ENCODE measurements at regions not wholly inside any gene's neighbourhood (a gene's known extent, or its start where the extent isn't known, plus 50 kb on each side); places are given as distances from the start of the nearest gene placed in this dataset.
"Not testable (repeated sequence)": the region's sequence is repeated elsewhere in the genome, so short reads cannot be mapped to it uniquely, and the experiment has no call there.

- no peak for DNase-seq (ENCODE audit: low read depth in 3 of 3, low spot score in 2 of 3)
These were observed 273.8 kb downstream of the MSX2 start for GRCh38 chr5:174998131-174998730.

DNA sequence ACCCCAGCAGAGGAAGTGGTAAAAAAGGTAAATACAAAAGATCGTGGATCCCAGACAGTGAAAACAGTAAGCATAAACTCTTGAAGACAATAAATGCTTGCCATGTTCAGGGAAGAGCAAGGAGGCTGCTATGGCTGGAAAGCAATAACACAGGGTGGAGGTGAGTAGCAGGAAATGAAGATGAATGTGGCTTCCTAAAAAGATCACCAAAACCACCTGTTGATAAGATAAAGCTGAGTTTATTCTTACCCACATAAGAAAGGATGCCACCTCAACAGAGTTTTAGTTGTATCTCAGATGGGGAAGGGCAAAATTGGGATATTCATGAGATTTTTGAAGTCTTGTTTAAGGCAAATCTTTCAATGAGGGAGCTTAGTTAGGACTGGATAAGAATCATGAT lies 273.3 kb downstream of the MSX2 start:
- DNase-seq (ENCODE audit: low read depth in 3 of 3, low spot score in 2 of 3), result no peak

GRCh38 chr5:174996941-174997340 lies 272.6 kb downstream of the MSX2 start:
- no peak for DNase-seq (ENCODE audit: low read depth in 3 of 3, low spot score in 2 of 3)

- no peak for DNase-seq (ENCODE audit: low read depth in 3 of 3, low spot score in 2 of 3)
These were observed 271.4 kb downstream of the MSX2 start for GRCh38 chr5:174995827-174996226.

DNA sequence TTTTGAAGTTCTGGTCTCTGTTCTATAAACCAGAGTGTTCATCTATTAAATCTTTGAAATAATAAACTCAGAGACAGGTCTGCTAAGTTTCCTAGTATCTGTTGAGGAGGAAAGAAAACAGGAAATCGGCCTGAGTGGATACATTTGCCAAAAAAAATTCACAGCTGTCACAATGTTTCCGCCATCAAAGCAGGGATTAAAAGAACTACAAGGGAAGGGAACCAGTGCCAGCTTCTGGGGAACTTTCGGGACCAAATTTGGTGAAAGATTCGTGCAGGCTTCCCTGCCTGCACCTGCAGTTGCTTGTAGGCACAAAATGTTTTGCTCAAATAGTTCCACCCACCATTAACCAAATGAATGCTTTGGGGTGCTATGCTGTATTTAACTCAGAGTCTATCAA lies 267.5 kb downstream of the MSX2 start:
- no peak for DNase-seq (ENCODE audit: low read depth in 3 of 3, low spot score in 2 of 3)

DNA sequence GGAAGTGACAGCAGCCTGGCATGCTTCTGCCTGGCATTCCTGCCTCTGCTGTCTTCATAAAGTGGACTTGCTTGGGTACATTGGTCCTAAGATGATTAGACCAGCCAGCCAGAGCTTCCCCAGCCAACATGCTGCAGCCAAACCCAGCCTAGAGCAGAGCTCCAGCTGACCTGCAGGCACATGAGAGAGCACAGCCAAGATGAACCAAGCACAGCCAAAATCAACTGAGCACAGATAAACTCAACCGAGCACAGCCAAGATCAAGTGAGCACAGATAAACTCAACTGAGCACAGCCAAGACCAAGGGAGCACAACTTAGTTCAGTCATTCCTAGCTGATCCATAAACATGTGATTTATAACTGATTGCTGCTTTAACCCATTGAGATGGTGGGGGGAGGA lies 266.5 kb downstream of the MSX2 start:
- no peak for DNase-seq (ENCODE audit: low read depth in 3 of 3, low spot score in 2 of 3)

- DNase-seq (ENCODE audit: low read depth in 3 of 3, low spot score in 2 of 3), result no peak
These were observed 263.1 kb downstream of the MSX2 start for GRCh38 chr5:174987443-174988012.

DNA sequence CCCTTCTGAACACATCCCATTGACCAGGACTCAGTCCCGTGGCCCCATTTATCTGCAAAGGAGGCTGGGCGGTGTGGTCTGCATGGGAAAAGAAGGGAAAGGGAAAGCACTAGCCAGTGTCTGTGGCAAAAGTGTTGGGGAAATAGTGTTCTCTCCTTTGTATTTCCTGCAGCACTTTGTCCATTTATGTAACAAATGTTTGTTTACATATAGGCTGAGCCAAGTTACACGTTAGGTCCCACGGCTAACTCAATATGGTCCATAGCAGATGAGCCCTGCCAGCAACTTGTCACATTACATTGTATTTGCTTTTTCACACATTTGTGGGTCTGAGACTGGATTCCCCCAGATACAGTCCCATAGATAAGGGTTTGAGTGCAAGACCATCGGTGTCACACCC lies 260.5 kb downstream of the MSX2 start:
- DNase-seq (ENCODE audit: low read depth in 3 of 3, low spot score in 2 of 3), result no peak

GRCh38 chr5:174982485-174982884 lies 258.1 kb downstream of the MSX2 start:
- DNase-seq (ENCODE audit: low read depth in 3 of 3, low spot score in 2 of 3), result no peak

- no peak for DNase-seq (ENCODE audit: low read depth in 3 of 3, low spot score in 2 of 3)
These were observed 257.0 kb downstream of the MSX2 start for GRCh38 chr5:174981416-174981815.

GRCh38 chr5:174980952-174981351 lies 256.6 kb downstream of the MSX2 start:
- no peak for DNase-seq (ENCODE audit: low read depth in 3 of 3, low spot score in 2 of 3)

GRCh38 chr5:174972291-174972690 lies 247.9 kb downstream of the MSX2 start:
- DNase-seq (ENCODE audit: low read depth in 3 of 3, low spot score in 2 of 3), result no peak

DNA sequence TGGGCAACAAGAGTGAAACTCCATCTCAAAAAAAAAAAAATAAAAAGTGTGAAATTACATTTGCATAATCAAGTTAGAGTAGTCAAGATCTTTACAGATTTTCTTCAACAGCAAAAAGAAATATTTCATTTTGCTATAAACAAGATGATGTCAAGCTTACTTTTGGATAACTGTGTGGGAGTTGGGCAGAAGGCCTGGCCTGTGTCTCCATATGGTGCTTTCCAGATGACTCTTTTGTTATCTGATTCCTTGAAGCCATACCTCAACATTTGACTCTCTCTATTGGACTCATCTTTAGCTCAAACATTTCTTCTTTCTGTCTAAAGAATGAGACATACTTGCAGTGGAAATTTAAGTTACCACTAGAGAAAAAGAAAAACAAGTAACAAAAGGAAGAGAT lies 246.8 kb downstream of the MSX2 start:
- DNase-seq (ENCODE audit: low read depth in 3 of 3, low spot score in 2 of 3), result no peak

DNA sequence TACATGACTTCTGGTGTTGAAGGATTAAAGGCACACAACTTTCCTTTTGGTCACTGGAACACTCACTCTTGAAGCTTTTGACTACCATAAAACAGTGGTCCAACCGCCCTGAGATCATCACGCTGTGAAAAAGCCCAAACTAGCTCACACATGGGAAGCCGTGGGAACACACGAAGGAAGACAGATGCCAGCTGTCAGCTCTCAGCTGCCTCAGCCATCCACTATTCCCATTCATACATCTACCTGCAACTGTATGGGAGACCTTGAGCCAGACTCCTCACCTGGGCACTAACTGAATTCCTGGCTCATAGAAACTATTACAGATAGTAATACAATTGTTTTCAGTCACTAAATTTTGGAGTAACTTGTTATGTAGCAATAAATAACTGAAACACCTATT lies 246.1 kb downstream of the MSX2 start:
- no peak for DNase-seq (ENCODE audit: low read depth in 3 of 3, low spot score in 2 of 3)

DNA sequence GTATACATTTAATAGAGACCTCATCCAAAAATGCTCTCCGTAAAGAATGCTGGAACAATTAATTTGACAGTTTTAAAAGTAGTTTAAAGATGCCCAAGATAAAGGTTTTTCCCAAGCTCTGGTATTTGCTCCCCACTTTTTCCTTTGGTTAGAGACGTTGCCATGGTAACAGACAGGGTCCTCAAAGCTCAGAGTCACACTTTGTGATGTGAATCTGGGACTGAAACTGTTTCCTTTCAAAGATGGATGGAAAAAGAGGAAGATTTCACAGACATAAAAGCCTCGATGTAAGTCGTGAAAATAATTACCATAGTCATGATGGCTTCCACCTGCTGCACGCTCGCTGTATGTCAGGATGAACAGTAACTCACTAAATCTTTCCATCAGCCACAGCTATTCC lies 229.5 kb downstream of the MSX2 start:
- no peak for DNase-seq (ENCODE audit: low read depth in 3 of 3, low spot score in 2 of 3)

DNA sequence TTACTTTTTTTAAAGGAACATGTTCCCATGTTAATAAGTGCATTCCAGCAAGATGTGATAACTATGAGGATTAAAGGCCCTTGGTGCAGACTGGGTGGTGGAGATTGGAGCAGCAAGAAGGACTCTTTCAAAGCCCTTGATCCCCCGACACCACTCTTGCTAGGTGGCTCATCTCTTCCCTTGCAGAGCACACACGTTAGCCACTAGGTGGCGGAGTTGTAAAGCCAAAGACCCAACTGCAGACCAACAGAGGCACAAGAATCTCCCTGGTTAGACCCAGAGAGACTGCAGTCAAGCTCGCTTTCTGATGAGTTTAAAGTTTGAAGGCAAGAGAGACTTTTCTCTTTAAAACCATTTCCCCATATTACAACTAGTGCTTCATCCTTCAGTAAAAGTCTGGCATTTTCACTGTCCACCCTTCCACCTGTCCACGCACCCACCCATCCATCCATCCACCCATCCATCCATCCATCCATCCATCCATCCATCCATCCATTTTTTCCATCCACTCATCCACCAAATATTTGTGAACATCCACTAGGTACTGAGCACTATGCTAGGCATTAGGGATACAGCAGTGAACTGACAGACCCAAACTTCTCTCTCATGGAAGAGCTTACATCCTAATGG lies 226.9 kb downstream of the MSX2 start:
- peak; percentile 43 to 73 (median 59) for DNase-seq (ENCODE audit: low read depth in 3 of 3, low spot score in 2 of 3)

DNA sequence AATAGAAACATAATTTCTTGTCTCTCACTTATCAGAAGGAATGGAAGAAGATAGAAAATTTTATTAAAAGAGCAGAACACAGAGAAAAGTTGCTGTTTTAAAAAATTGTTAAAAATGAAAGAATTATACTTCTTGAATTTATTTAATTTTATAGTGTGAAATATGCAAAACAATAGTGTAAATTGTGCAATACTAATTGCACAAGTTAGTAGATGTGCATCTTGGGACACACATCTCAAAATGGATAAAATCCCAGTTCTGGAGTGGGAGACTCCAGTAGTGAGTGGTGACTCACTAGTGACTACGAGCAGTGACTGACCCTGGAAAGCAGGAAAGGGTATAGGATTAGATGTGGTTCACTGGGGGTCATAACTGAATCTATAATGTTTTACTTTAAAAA lies 223.2 kb downstream of the MSX2 start:
- no peak for DNase-seq (ENCODE audit: low read depth in 3 of 3, low spot score in 2 of 3)

DNA sequence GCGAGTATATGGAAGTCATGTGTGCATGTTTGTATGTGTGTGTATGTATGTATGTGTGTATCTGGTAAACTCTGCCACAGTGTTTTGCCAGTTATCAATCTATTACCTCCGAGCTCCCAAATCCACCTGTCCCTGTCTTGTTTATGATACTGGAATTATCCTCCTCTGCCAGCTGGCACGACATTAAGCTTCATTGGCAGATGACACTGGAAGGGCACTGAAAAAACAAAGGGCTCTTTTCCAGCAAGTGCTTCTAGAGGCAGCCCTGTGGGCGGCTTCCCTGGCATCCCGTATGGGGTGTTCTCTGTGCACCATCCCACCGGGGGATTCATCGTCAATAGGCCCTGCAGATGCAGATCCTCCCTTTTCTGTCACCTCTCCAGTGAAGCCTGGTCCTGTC lies 221.5 kb downstream of the MSX2 start:
- DNase-seq (ENCODE audit: low read depth in 3 of 3, low spot score in 2 of 3), result no peak

- DNase-seq (ENCODE audit: low read depth in 3 of 3, low spot score in 2 of 3), result no peak
These were observed 219.4 kb downstream of the MSX2 start for GRCh38 chr5:174943785-174944184.

- DNase-seq (ENCODE audit: low read depth in 3 of 3, low spot score in 2 of 3), result not testable (repeated sequence)
These were observed 218.6 kb downstream of the MSX2 start for GRCh38 chr5:174943002-174943401.

- no peak for DNase-seq (ENCODE audit: low read depth in 3 of 3, low spot score in 2 of 3)
These were observed 213.1 kb downstream of the MSX2 start for GRCh38 chr5:174937201-174938123.
